ENCODE measurements at regions not wholly inside any gene's neighbourhood (a gene's known extent, or its start where the extent isn't known, plus 50 kb on each side); places are given as distances from the start of the nearest gene placed in this dataset.

GRCh38 chr6:18785810-18786490 lies 398.8 kb downstream of the RNF144B start:
- no peak for TF ChIP-seq CTCF (IDR thresholded peaks at IDR 0.05; ENCODE audit: control extremely low read depth, extremely low read depth, low read depth, missing control alignments)
- CTCF ChIA-PET: no interaction called here
- POLR2A ChIA-PET: no interaction called here
- DNase-seq (ENCODE audit: extremely low spot score): no peak

GRCh38 chr6:18792866-18793265 lies 405.7 kb downstream of the RNF144B start:
- ChIA-PET POLR2A (no interaction called here), CTCF (interaction anchor here (1.1 to 1.2 kb wide), 2 partner anchors 13 to 42 kb away, joined by 3 read pairs; no protein-coding TSS in a partner anchor)
- no peak for DNase-seq (ENCODE audit: extremely low spot score)
- TF ChIP-seq CTCF (IDR thresholded peaks at IDR 0.05; ENCODE audit: control extremely low read depth, extremely low read depth, low read depth, missing control alignments): no peak

- ChIA-PET CTCF (no interaction called here), POLR2A (no interaction called here)
- DNase-seq (ENCODE audit: extremely low spot score): no peak
- TF ChIP-seq CTCF (IDR thresholded peaks at IDR 0.05; ENCODE audit: control extremely low read depth, extremely low read depth, low read depth, missing control alignments): no peak
These were observed 408.6 kb downstream of the RNF144B start for GRCh38 chr6:18795726-18796125.

GRCh38 chr6:18820725-18821124 lies 433.6 kb downstream of the RNF144B start:
- TF ChIP-seq CTCF (IDR thresholded peaks at IDR 0.05; ENCODE audit: control extremely low read depth, extremely low read depth, low read depth, missing control alignments): no peak
- ChIA-PET POLR2A (no interaction called here), CTCF (no interaction called here)
- no peak for DNase-seq (ENCODE audit: extremely low spot score)

- POLR2A ChIA-PET: no interaction called here
- CTCF ChIA-PET: interaction anchor here (1.6 kb wide), 1 partner anchor 10 kb away, joined by 4 read pairs; no protein-coding TSS in a partner anchor
- TF ChIP-seq CTCF (IDR thresholded peaks at IDR 0.05; ENCODE audit: control extremely low read depth, extremely low read depth, low read depth, missing control alignments): peak; percentile 34
These were observed 436.7 kb downstream of the RNF144B start for GRCh38 chr6:18823782-18824386.

GRCh38 chr6:18829272-18829870 lies 442.2 kb downstream of the RNF144B start:
- ChIA-PET CTCF (no interaction called here), POLR2A (no interaction called here)
- no peak for TF ChIP-seq CTCF (IDR thresholded peaks at IDR 0.05; ENCODE audit: control extremely low read depth, extremely low read depth, low read depth, missing control alignments)
- no peak for DNase-seq (ENCODE audit: extremely low spot score)

More at GRCh38 chr6:18823782-18824386, 436.7 kb downstream of the RNF144B start:
- no peak for DNase-seq (ENCODE audit: extremely low spot score)
